Panc1 (cell line): ENCODE measurements at regions not wholly inside any gene's neighbourhood (a gene's known extent, or its start where the extent isn't known, plus 50 kb on each side); places are given as distances from the start of the nearest gene placed in this dataset.
"Not testable (repeated sequence)": the region's sequence is repeated elsewhere in the genome, so short reads cannot be mapped to it uniquely, and the experiment has no call there.

Experiments
- ATAC-seq: fragments of 200-7000 bp; cut with Tn5 transposase; 2 replicates; pipeline ENCODE4 v1.9.1; 2020; ENCODE audit warnings: mild to moderate bottlenecking, moderate library complexity
- BruUV-seq: library from RNA; stranded (reverse); fragments of 400-500 nt; replicated peaks from 2 replicates; lab custom pipeline; 2021; lab: Mats Ljungman, UMichigan
- CTCF ChIA-PET: fragments of 300-600 bp; sonication (Branson Sonifier 250); formaldehyde crosslinking; loops from one replicate; lab custom pipeline; 2022; ENCODE audit warnings: antibody characterized with exemption; lab: Charles Lee
- POLR2A ChIA-PET: fragments of 300-600 bp; sonication (Branson Sonifier 250); formaldehyde crosslinking; loops from one replicate; lab custom pipeline; 2022; ENCODE audit warnings: antibody characterized with exemption; lab: Charles Lee
- DNase-seq: peaks from one replicate; pipeline ENCODE4 v3.0.0-alpha.2; 2010; ENCODE audit warnings: low read depth, low spot score
- H3K27ac ChIP-seq: 2 replicates; pipeline ENCODE4 v1.5.1; 2011; ENCODE audit warnings: mild to moderate bottlenecking, low read length, inconsistent platforms
- H3K27me3 ChIP-seq: fragments of 200-500 bp; sonication (Bioruptor generic); 2 replicates; pipeline ENCODE4 v1.6.0; 2014; ENCODE audit warnings: low read length, inconsistent platforms; ENCODE audit not compliant: control insufficient read depth, insufficient read depth
- H3K36me3 ChIP-seq: fragments of 200-500 bp; sonication (Bioruptor generic); 2 replicates; pipeline ENCODE4 v1.5.1; 2014; ENCODE audit warnings: inconsistent platforms, mild to moderate bottlenecking, low read length, moderate library complexity; ENCODE audit not compliant: control insufficient read depth, insufficient read depth
- H3K4me1 ChIP-seq: 2 replicates; pipeline ENCODE4 v1.5.1; 2011; ENCODE audit warnings: inconsistent platforms, mild to moderate bottlenecking, low read length, moderate library complexity; ENCODE audit not compliant: control insufficient read depth, insufficient read depth
- H3K4me3 ChIP-seq, 2 experiments: 2 replicates each; pipeline ENCODE4 v1.5.1; 2011 to 2012; ENCODE audit warnings: low read depth in 2 of 2, low read length in 2 of 2, mild to moderate bottlenecking in 2 of 2, inconsistent platforms in 1 of 2, moderate library complexity in 1 of 2
- H3K9me3 ChIP-seq: fragments of 200-500 bp; sonication (Bioruptor generic); 2 replicates; pipeline ENCODE4 v1.5.1; 2014; ENCODE audit warnings: low read depth, mild to moderate bottlenecking, inconsistent platforms, low read length, moderate library complexity; ENCODE audit not compliant: control insufficient read depth, insufficient read depth
- POLR2AphosphoS5 ChIP-seq: IDR thresholded peaks from 2 replicates; pipeline ENCODE4 v1.6.1; 2012; ENCODE audit warnings: mild to moderate bottlenecking, low read depth, low read length, moderate library complexity
- SIN3A ChIP-seq: IDR thresholded peaks from 2 replicates; pipeline ENCODE4 v1.6.1; 2012; ENCODE audit warnings: low read depth, mild to moderate bottlenecking, low read length, moderate library complexity, borderline replicate concordance; ENCODE audit not compliant: insufficient read depth
- TCF7L2 ChIP-seq: IDR thresholded peaks from 2 replicates; pipeline ENCODE4 v1.6.1; 2011; ENCODE audit warnings: mild to moderate bottlenecking, low read depth, low read length, inconsistent platforms
- in situ Hi-C: cut with HindIII; loops from 2 replicates; pipeline ENCODE4 v1.10.0; 2016; ENCODE audit warnings: low sequenced_read_pairs, low pct_unique_long_range_greater_than_20kb
- intact Hi-C: fragments of 100-400 bp; cut with micrococcal nuclease; formaldehyde crosslinking; loops from one replicate; pipeline ENCODE4 v1.10.0; 2022; ENCODE audit not compliant: unreplicated experiment
- TF ChIP-seq, protein P1 (sequence below): fragments of 450-650 bp; IDR thresholded peaks from 2 replicates; pipeline ENCODE4 v1.5.1; 2017; ENCODE audit warnings: mild to moderate bottlenecking
- TF ChIP-seq, protein P2 (sequence below), 2 experiments: IDR thresholded peaks; 2 replicates each; pipeline ENCODE4 v1.6.1; 2011 to 2012; ENCODE audit warnings: low read depth in 2 of 2, control low read depth in 1 of 2, low read length in 1 of 2, mild to moderate bottlenecking in 1 of 2, moderate library complexity in 1 of 2; ENCODE audit not compliant: insufficient read depth in 1 of 2

DNA sequence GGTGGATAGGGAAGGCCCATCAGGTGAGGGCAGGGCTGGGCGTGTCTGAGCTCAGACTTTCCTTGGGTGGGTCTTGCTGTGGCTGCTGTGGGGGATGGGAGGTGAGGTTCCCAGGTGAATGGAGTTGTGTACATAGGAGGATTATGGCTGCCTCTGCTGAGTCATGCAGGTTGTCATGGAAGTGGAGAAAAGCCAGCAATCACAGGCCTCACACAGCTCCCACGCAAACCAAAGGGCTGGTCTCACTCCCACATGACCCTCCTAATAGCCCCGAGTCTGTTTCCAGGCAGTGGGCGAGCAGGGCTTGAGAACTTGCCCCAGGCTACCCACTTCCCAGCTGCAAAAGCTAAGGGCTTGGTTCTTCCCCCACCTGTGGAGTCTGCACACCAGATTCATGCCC lies 149.5 kb downstream of the IPO8 start:
- Histone ChIP-seq H3K27ac (no peak overlapping the region), H3K4me3 (no peak overlapping the region), H3K4me1 (no peaks in the 10 kb centered on the region), H3K9me3 (no peaks in the 10 kb centered on the region), H3K27me3 (no peaks in the 10 kb centered on the region), H3K36me3 (no peaks in the 10 kb centered on the region)
- no peak for DNase-seq
- in situ Hi-C loops (no loop called here), intact Hi-C loops (no loop called here)
- POLR2A ChIA-PET: no interaction called here
- BruUV-seq: no TSS peak
- ATAC-seq: no peak
- no peak for TF ChIP-seq TCF7L2
- TF ChIP-seq, protein P1, sequence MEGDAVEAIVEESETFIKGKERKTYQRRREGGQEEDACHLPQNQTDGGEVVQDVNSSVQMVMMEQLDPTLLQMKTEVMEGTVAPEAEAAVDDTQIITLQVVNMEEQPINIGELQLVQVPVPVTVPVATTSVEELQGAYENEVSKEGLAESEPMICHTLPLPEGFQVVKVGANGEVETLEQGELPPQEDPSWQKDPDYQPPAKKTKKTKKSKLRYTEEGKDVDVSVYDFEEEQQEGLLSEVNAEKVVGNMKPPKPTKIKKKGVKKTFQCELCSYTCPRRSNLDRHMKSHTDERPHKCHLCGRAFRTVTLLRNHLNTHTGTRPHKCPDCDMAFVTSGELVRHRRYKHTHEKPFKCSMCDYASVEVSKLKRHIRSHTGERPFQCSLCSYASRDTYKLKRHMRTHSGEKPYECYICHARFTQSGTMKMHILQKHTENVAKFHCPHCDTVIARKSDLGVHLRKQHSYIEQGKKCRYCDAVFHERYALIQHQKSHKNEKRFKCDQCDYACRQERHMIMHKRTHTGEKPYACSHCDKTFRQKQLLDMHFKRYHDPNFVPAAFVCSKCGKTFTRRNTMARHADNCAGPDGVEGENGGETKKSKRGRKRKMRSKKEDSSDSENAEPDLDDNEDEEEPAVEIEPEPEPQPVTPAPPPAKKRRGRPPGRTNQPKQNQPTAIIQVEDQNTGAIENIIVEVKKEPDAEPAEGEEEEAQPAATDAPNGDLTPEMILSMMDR: no peak
- no peak for TF ChIP-seq SIN3A
- CTCF ChIA-PET: no interaction called here

DNA sequence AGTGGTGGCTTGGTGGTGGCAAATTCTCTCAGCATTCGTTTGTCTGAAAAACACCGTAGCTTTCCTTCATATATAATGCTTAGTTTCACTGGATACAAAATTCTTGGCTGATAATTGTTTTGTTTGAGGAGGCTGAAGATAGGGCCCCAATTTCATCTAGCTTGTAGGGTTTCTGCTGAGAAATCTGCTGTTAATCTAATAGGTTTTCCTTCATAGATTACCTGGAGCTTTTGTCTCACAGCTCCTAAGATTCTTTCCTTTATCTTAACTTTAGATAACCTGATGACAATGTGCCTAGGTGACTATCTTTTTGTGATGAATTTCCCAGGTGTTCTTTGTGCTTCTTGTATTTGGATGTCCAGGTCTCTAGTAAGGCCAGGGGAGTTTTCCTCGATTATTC lies 151.0 kb downstream of the IPO8 start:
- H3K27me3 ChIP-seq, CTCF ChIA-PET, BruUV-seq, intact Hi-C loops, POLR2A ChIA-PET, H3K27ac ChIP-seq, ATAC-seq, in situ Hi-C loops, H3K4me3 ChIP-seq, DNase-seq, H3K4me1 ChIP-seq, H3K9me3 ChIP-seq, H3K36me3 ChIP-seq: not testable (repeated sequence)

GRCh38 chr12:30537228-30537627 lies 158.4 kb downstream of the IPO8 start:
- TF ChIP-seq POLR2AphosphoS5: no peak
- TF ChIP-seq, protein P1: no peak
- no peak for TF ChIP-seq SIN3A
- TF ChIP-seq, protein P2, sequence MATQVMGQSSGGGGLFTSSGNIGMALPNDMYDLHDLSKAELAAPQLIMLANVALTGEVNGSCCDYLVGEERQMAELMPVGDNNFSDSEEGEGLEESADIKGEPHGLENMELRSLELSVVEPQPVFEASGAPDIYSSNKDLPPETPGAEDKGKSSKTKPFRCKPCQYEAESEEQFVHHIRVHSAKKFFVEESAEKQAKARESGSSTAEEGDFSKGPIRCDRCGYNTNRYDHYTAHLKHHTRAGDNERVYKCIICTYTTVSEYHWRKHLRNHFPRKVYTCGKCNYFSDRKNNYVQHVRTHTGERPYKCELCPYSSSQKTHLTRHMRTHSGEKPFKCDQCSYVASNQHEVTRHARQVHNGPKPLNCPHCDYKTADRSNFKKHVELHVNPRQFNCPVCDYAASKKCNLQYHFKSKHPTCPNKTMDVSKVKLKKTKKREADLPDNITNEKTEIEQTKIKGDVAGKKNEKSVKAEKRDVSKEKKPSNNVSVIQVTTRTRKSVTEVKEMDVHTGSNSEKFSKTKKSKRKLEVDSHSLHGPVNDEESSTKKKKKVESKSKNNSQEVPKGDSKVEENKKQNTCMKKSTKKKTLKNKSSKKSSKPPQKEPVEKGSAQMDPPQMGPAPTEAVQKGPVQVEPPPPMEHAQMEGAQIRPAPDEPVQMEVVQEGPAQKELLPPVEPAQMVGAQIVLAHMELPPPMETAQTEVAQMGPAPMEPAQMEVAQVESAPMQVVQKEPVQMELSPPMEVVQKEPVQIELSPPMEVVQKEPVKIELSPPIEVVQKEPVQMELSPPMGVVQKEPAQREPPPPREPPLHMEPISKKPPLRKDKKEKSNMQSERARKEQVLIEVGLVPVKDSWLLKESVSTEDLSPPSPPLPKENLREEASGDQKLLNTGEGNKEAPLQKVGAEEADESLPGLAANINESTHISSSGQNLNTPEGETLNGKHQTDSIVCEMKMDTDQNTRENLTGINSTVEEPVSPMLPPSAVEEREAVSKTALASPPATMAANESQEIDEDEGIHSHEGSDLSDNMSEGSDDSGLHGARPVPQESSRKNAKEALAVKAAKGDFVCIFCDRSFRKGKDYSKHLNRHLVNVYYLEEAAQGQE (IDR thresholded peaks at IDR 0.05; ENCODE audit: insufficient read depth in 1 of 2, low read depth in 2 of 2, low read length in 1 of 2): no peak
- TF ChIP-seq TCF7L2: no peak
- H3K36me3 ChIP-seq: no peaks in the 10 kb centered on the region
- POLR2A ChIA-PET: no interaction called here
- H3K27me3 ChIP-seq: no peaks in the 10 kb centered on the region
- in situ Hi-C loops (no loop called here), intact Hi-C loops (loop anchor here (10.0 kb wide), 1 partner anchor 62 kb away; no protein-coding TSS in a partner anchor)
- H3K27ac ChIP-seq: no peak overlapping the region
- CTCF ChIA-PET: no interaction called here
- no peaks in the 10 kb centered on the region for H3K4me1 ChIP-seq
- no peak for ATAC-seq
- no TSS peak for BruUV-seq
- H3K9me3 ChIP-seq: no peaks in the 10 kb centered on the region
- DNase-seq: no peak
- H3K4me3 ChIP-seq: no peak overlapping the region
